GM11168 (cell line): ENCODE measurements at regions not wholly inside any gene's neighbourhood (a gene's known extent, or its start where the extent isn't known, plus 50 kb on each side); places are given as distances from the start of the nearest gene placed in this dataset.

Experiments used
- in situ Hi-C: fragments of 300-500 bp; cut with MboI; formaldehyde crosslinking; loops from one replicate; pipeline ENCODE4 v1.12.0; 2022; ENCODE audit warnings: low sequenced_read_pairs; ENCODE audit not compliant: unreplicated experiment

DNA sequence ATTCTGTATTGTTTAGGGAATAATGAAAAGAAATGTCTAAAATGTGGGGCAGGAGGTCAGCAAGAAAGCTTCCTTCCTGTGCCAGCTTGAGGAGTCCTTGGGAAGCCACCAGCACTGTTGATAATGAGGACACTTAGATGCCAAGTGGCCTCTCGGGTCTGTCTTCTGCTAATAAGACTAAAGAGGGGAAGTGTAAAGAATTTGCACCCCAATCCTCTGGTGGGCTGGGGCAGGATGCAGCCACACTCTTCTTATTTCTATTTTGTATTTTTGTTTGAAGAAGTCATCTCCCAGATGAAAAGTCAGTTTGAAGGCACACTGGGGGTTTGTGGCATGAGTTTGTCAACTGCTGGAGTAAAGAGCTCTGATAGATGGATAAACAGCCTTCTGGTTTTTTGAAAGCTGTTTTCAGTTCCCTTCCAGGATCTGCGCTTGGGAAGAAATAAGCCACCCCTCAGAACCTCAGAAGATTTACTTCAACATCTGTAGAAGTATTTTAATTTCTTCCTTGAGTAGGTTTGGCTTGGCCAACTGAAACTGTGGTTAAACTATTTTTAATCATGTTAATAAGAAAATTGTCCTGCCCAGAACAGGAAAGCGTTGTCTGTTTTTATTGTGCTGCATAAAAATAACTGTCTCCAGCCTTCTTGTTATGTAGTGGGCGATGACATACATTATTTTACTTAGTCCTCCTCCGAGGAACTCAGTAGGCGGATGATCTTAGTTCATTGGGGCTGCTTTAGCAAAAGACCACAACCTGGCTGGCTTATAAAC lies 128.8 kb upstream of the GPR26 start:
- in situ Hi-C loops: no loop called here

DNA sequence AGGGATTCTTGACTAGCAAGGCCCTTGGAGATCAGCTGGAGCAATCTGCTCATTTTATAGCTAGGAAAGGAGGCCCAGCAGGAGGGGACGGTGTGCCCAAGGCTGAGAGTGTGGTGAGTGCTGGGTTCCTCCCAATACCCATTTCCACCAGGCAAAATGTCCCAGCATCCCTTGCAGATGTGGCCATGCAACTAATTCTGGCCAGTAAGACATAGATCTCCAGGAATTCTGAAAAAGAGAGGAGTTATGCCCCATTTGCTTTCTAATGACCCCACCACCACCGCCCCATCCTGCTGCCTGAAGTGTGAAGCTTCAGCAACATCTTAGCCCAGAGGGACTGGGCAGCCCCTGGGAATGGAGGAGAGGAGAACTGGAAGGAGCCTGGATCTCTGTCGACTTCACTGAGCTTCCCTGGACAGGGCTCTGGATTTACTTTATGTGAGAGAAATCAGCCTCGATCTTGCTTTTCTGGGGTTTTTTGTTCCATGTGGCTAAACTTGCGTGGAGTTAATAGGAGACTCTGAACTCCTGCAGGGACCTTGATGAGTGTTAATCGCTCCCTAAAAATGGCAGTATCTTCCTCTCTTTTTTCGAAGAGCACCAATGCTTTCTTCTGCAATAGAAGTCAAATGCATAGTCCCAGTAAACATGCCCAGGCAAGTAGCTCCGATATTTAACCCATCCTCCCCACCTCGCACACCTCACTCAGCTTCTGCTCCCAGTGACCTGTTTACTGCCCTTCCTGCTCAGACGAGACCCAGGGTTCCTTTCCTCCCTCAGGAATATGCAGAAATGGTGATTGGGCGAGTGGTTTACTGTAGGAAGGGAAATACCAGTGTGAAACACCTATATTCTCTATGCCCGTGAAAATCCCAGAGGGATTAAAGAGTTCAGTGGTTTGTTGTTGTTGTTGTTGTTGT lies 127.5 kb upstream of the GPR26 start:
- in situ Hi-C loops: no loop called here

DNA sequence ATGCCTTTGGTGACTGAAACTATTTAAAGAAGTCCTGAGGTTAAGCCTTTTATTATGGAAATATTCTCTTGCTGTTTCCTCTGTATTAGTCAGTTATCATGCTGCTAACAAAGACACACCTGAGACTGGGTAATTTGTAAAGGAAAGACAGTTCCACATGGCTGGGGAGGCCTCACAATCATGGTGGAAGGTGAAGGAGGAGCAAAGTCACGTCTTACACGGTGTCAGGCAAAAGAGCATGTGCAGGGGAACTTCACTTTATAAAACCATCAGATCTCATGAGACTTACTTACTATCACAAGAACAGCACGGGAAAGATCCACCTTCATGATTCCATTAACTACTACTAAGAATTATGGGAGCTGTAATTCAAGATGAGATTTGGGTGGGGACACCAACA lies 121.2 kb upstream of the GPR26 start:
- in situ Hi-C loops: loop anchor here (5.0 kb wide), 1 partner anchor 398 kb away; the partner anchor contains the start of gene HMX2

DNA sequence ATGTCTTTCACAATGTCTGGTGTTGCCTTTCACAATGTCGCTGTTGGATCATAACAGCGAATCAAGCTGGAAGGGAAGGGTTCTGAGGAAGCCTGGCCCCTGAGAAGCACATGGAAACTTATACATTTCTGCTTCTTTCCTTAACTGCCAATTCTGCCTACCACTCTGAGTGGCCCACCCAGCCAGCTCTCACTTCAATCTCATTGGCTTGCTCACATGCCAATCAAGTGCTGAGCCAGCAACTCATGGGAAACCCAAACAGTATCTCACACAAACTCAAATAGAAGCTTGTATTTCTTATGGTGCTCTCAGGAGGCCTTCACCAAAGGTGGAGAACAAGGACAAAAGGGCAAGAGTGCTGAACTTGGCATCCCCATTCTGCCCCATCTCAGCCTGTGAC lies 117.4 kb upstream of the GPR26 start:
- in situ Hi-C loops: loop anchor here (5.0 kb wide), 1 partner anchor 401 kb away; the partner anchor contains the start of gene HMX2

DNA sequence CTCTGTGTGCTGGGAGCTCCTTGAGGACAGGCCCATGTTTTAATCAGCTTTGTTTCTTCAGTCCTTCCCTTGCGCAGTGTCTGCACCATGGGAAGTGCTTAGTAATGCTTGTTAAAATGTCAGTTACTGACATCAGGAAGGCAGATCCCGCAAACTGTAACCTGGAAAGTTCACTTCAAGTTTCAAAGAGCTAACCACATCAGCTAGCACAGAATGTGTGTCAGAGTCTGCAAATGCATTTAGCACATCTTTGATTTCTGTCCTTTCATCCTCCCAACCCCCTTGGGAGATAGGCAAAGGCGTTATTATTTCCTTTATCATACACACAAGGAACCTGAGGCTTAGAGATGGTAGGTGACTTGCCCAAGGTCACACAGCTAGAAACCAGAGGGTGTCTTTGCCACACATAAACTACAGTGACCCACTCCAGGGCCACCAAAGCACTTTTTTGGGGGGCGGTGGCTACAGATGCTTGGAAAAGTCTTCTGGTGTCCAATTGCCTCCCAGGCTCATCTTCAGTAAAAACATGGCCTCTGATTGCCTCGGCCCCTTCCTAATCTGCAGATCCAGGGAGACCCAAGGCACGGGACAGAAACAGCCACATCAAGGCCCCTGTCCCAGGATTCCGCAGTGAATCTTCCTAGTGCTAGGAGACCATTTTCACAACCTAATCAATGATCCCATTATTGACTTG lies 116.2 kb upstream of the GPR26 start:
- in situ Hi-C loops: loop anchor here (5.0 kb wide), 2 partner anchors 158 to 403 kb away; partner anchors contain the start of gene HMX2

DNA sequence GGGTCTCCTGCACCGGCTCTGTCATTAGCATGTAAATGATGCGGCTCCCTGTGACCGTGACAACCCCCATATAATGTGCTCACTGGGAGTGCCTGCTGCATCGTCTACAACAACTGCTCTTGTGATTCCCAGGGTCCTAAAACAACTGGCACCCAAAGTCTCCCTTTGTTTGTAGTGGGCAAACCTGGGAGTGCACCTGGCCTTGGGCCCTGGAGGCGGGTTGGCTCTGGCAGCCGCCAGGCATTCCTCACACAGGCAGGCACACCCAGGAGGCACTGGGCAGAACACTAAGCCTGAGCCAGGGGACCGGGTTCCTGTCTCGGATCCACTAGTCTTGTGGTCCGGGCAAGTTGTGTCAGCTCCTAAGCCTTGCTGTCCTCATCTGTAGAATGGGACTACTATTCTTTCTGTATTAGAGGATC lies 115.5 kb upstream of the GPR26 start:
- in situ Hi-C loops: loop anchor here (5.0 kb wide), 1 partner anchor 158 kb away; no protein-coding TSS in a partner anchor

DNA sequence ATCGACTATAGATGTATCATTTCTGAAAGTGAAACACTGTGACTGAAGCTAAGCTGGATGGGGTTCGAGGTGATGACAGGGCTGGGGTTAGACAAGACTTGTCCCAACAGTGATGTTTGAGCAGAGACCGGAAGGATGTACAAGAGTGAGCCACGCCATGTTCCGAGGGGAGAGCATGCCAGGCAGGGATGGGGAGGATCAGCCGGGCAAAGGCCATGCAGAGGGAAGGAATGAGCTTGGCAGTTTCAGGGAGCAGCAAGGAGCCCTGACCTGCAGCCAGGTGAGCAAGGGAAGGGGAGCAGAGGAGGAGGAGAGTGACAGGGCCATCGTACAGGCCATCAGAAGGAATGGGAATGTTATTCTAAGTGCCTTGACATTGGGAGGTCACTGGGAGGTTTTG lies 114.9 kb upstream of the GPR26 start:
- in situ Hi-C loops: loop anchor here (5.0 kb wide), 1 partner anchor 159 kb away; no protein-coding TSS in a partner anchor

DNA sequence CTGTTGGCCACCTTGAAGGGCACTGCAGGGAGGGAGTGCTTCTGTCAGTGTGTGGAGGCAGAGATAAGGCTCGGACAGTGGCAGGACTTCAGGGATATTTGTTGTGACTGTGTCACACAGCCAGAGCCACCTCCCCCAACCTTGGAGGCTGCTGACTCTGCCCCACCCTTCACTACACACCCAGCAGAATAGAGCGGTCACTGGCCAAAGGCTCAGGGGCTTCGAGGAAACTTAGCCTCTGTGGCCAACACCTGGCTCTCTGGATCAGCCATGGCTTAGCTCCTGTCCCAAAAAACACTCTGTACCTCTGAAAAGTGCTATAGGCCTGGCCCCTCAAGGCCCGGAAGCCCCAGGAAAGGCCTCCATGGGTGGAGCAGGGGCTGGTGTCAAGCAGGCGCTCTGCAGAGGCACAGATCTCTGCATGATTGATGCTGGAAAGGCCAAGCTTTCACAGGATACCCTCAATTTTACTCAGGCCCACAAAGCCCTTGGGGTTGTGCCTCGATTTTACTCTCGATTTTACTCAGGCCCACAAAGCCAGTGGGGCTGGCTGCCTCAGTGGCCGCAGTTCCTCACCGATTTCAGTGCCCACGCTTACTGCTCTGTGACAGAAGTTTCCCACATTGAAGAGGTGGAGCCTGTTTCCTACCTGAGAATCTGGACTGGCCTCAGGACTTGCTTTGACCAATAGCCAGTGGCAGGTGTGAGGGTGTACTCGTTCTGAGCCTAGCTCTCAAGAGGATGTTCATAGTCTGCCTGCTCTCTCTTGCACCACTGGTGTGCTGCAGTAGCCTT lies 113.2 kb upstream of the GPR26 start:
- in situ Hi-C loops: loop anchor here (5.0 kb wide), 1 partner anchor 161 kb away; no protein-coding TSS in a partner anchor

DNA sequence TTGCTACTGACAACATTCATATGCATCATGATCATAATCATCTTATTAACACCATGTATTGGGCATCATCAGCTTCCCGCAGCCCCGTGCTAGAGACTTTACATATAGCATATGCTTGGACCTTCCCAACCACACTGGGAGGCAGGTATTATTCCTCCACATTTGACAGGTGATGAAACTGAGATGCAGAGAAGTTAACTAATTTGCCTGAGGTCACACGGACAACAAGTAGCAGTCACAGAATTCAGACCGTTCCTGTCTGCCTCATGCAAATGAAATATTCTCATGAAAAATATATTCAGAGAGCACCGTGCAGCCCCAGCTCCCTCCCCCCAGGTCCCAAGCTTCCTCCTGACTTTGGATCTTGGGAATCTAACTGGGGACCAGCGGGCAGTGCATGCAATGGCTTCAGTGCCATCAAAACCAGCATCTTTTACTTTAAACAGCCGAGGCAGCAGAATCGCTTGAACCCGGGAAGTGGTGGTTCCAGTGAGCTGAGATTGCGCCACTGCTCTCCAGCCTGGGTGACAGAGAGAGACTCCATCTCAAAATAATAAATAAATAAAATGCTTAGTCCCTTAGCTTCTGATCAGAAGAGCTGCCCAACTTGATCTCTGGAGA lies 112.2 kb upstream of the GPR26 start:
- in situ Hi-C loops: loop anchor here (5.0 kb wide), 1 partner anchor 162 kb away; no protein-coding TSS in a partner anchor

DNA sequence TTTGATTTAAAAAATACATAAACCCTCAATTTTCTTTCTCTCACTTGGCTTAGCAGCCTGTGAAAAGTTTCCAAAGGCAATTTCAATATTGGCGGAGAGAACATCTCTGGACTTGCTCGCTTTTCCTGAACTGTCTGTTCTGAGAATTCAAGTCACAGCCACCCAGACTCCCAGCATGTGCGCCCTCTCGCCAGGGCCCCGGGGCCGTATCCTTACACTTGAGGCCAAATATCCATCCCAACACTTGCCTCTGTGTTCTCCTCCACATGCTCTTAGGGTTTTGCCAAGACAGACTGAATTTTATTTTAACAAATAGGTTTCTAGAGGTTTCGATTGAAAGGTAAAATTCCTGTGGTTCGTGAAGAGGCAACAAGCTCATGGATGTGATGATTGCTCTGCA lies 111.5 kb upstream of the GPR26 start:
- in situ Hi-C loops: loop anchor here (5.0 kb wide), 2 partner anchors 162 to 322 kb away; no protein-coding TSS in a partner anchor

DNA sequence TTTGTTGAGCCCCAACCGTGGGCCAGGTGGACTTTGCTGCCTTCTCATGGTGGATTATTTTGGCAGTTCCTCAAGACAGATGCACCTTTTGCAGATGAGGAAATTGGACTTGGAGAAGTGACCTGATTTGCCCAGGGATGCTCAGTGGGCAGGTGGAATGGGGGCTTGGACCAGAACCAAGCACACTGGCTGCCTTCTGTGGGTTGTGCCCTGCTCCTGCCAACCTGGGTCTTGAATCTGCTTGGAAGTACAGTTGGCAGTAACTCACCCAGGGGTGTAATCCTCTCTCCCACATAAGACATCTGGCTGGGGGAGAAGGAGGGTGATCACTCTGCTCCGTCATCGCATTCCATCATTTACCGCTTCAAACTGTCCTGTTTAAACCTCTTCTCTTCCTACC lies 110.5 kb upstream of the GPR26 start:
- in situ Hi-C loops: loop anchor here (5.0 kb wide), 1 partner anchor 323 kb away; no protein-coding TSS in a partner anchor

DNA sequence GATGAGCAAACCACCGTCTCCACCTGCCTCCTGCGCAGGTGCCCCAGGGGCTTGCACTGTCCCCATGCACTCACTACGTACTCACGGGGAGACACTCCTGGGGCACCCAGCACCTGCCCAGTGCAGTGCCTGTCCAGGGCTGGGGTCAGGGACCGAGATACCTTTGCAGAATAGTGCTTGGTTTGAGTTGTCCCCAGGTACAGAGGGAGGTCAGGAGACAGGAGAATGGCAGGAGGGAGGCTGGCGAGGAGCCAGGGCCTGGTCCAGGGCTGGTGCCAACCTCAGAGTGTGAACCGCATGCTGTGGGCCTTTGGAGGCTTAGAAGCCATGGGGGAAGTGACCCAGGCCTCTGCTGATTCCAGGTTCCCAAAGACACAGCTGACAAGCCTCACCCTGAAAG lies 110.1 kb upstream of the GPR26 start:
- in situ Hi-C loops: loop anchor here (5.0 kb wide), 1 partner anchor 324 kb away; no protein-coding TSS in a partner anchor

DNA sequence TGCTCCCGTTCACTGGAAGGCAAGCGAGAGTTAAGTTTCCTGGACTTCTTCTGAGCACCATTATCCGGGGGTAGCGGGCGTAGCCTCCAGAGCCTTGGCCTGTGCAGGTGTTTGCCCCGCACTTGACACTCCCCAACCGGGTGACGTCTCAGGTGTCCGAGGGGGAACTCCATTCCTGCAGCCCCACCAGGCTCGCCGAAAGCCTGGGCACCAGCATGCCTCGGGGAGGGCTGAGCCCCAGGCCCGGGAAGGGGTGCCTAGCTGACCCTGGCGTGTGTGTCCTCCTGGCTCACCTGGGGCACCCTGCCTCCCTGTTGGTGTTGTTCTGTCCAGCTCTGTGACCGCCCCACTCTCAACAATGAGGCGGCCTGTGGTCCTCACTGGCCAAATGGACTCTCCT lies 109.4 kb upstream of the GPR26 start:
- in situ Hi-C loops: loop anchor here (5.0 kb wide), 1 partner anchor 324 kb away; no protein-coding TSS in a partner anchor

DNA sequence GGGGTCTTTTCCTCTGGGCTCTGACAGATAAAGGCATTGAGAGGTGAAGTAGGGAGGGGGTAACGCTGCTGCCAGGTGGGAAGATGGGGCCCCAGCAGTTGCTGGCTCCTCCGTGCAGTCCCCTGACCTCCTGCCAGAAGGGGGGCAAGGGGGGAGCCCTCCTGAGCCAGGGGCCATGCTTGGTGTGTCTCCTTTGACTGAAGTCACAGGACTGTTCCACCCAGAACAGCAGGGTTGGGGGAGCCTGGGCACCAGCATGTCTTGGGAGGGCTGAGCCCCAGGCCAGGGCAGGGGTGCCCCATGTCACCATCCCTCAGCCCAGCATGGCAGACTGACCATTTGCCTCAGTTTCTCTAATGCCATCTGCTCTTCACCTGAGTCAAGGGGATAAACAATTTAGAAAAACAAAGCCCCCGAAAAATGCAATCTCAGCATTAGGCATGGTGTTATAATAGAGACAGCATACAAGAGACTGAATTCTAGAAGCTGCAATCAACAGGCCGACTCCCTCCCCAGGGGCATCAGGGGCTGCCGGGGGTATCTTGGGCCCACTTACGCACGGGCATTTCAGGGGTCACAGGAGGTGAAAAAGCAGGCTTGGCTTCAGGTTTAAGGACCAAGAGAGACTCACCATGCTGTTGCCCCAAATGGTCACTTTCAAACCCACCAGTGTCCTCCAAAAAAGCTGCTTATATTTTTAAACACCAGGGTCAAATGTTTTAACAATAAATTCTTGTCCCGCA lies 108.6 kb upstream of the GPR26 start:
- in situ Hi-C loops: loop anchor here (5.0 kb wide), 1 partner anchor 325 kb away; no protein-coding TSS in a partner anchor

DNA sequence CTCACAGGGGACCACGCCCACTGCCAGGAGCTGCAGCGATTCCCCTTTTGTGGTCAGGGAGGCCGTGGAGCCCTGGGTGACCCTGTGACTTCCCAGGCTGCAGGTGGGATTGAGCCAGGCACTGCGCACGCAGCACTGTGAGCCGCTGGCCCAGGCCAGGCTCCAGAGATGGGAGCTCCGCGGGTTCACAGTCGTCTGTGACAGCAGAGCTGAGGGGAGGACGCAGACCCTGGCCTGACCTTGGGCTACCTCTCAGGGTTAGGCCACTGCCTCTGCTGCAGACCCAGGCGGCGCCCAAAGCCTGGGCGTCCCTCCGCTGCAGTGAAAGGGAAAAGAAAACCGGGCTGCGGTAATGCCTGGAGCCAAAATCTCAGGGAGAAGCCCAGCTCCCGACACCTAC lies 107.5 kb upstream of the GPR26 start:
- in situ Hi-C loops: loop anchor here (5.0 kb wide), 1 partner anchor 326 kb away; no protein-coding TSS in a partner anchor

DNA sequence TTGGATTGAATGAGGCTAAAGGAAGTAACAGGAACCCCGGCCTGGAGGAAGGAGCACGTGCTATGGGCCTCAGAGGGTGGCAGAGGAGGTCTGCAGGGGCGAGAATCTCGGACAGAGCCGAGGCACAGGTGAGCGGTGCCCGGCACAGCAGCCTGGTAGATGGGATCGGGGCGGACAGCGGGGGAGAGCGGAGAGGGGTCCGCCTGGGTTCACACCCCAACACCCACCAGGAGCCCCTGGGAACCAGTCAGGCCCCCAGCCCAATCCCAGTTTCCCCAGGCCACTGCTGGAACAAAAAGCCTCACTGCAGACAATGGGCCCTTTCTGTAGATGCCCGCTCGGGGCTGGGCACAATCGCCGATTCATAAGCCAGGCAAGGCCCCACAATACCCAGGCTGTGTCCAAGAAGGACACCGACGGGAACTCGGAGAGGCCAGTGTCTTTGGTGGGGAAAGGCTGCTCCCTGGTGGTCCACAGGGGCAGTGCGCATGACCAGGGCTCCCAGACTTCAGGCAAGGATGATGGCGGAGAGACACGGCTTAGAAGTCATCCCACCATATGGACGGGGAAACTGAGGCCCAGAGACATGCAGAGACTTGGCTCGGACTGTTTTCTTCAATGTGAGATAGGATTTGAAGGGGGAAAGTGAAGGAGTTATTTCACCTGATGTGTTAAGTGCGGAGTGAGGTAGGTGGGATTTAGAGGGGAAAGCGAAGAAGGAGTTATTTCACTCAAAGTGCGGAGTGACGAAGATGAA lies 106.9 kb upstream of the GPR26 start:
- in situ Hi-C loops: loop anchor here (5.0 kb wide), 1 partner anchor 327 kb away; no protein-coding TSS in a partner anchor

DNA sequence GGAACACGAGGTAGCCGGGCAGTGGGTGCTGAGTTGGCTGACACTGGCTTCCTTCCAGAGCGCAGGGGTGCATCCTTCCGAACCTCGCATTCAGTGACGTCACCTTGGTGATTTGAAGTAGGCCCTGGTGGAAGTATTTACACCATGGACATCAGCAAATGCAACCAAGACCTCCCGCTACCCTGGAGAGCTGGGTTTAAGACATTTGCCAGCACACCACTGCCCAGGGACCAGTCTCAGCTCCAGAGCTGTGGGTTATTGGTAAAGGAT lies 106.4 kb upstream of the GPR26 start:
- in situ Hi-C loops: loop anchor here (5.0 kb wide), 1 partner anchor 327 kb away; no protein-coding TSS in a partner anchor
